Transverse colon (tissue), 4 donors: ENCODE measurements at regions not wholly inside any gene's neighbourhood (a gene's known extent, or its start where the extent isn't known, plus 50 kb on each side); places are given as distances from the start of the nearest gene placed in this dataset.

ENCODE experiments used
- DNase-seq: peaks from one replicate; pipeline ENCODE4 v3.0.0-alpha.2; 2019
- H3K27ac ChIP-seq, 4 donors: fragments of 200-600 bp; sonication (generic); 2 replicates each; pipeline ENCODE4 v1.5.1; 2016 to 2018; ENCODE audit warnings: inconsistent platforms in 4 of 4
- H3K27me3 ChIP-seq: fragments of 200-600 bp; sonication (generic); 2 replicates; pipeline ENCODE4 v1.5.1; 2017; ENCODE audit warnings: inconsistent platforms
- H3K36me3 ChIP-seq, 4 donors: fragments of 200-600 bp; sonication (generic); 2 replicates each; pipeline ENCODE4 v1.5.1; 2017 to 2019; ENCODE audit warnings: inconsistent platforms in 4 of 4
- H3K4me1 ChIP-seq, 4 donors: fragments of 200-600 bp; sonication (generic); 2 replicates each; pipeline ENCODE4 v1.5.1; 2017 to 2020; ENCODE audit warnings: inconsistent platforms in 4 of 4
- H3K4me3 ChIP-seq, 4 donors: fragments of 200-600 bp; sonication (generic); 1 replicate in 1 of 4; 2 replicates in 3 of 4; pipeline versions ENCODE4 v1.5.1 to v1.6.1; 2017 to 2019; ENCODE audit warnings: inconsistent platforms in 4 of 4
- H3K9me3 ChIP-seq, 2 donors: fragments of 200-600 bp; sonication (generic); 2 replicates each; pipeline ENCODE4 v1.5.1; 2017 to 2019; ENCODE audit warnings: inconsistent platforms in 2 of 2
- CTCF ChIP-seq, 5 experiments: fragments of 200-600 bp in 3 of 5; fragments of 450-650 bp in 2 of 5; sonication (generic) in 3 of 5; IDR thresholded peaks; 1 replicate in 2 of 5; 2 replicates in 3 of 5; pipeline ENCODE4 v1.5.1; 2016 to 2017; ENCODE audit warnings: antibody characterized with exemption in 5 of 5, inconsistent platforms in 3 of 5, mild to moderate bottlenecking in 2 of 5, moderate library complexity in 1 of 5
- EP300 ChIP-seq: sonication (generic); formaldehyde crosslinking; IDR thresholded peaks from one replicate; pipeline ENCODE4 v1.6.1; 2017; ENCODE audit warnings: antibody characterized with exemption, low read depth
- POLR2A ChIP-seq: fragments of 450-650 bp; IDR thresholded peaks from one replicate; pipeline ENCODE4 v1.6.1; 2016; ENCODE audit warnings: antibody characterized with exemption, mild to moderate bottlenecking, moderate library complexity
- POLR2AphosphoS5 ChIP-seq, 3 donors: sonication (generic); formaldehyde crosslinking; IDR thresholded peaks; one replicate each; pipeline ENCODE4 v1.6.1; 2016; ENCODE audit warnings: antibody characterized with exemption in 3 of 3
- WGBS, 2 donors: methylation state at CpG; one replicate each; pipeline ENCODE4 v1.1.5; 2018; ENCODE audit warnings: low coverage in 1 of 2; 5-methylcytosine and 5-hydroxymethylcytosine counted together
- in situ Hi-C, 4 donors: fragments of 200-750 bp; cut with MboI; loops; one replicate each; pipeline versions ENCODE4 v1.15.0 to v1.15.1; 2017; ENCODE audit warnings: low sequenced_read_pairs in 3 of 4, low pct_ligation_motif_present in 1 of 4, low pct_unique_long_range_greater_than_20kb in 1 of 4
- intact Hi-C: fragments of 100-400 bp; cut with DNase I; formaldehyde crosslinking; loops from one replicate; pipeline ENCODE4 v1.15.1; 2023; ENCODE audit warnings: low total_unique reads

- WGBS, 2 donors: 85 to 100% methylated on average over 3 to 4 of the region's 4 CpGs
- H3K27ac ChIP-seq: no peak overlapping the region
- no peaks in the 10 kb centered on the region for H3K36me3 ChIP-seq
- H3K27me3 ChIP-seq: no peaks in the 10 kb centered on the region
- intact Hi-C loops: no loop called here
- TF ChIP-seq CTCF (IDR thresholded peaks at IDR 0.05) (no peak), POLR2A (no peak), POLR2AphosphoS5 (IDR thresholded peaks at IDR 0.05) (no peak), EP300 (no peak)
- no peak overlapping the region for H3K4me3 ChIP-seq
- in situ Hi-C loops: no loop called here
- DNase-seq: no peak
- no peaks in the 10 kb centered on the region for H3K9me3 ChIP-seq
- no peaks in the 10 kb centered on the region for H3K4me1 ChIP-seq
Observed at GRCh38 chr14:65878586-65878985, 466.1 kb downstream of the FUT8 start.

GRCh38 chr14:65879248-65880009 is 466.9 kb downstream of the FUT8 start:
- H3K4me1 ChIP-seq: no peaks in the 10 kb centered on the region
- intact Hi-C loops (no loop called here), in situ Hi-C loops (no loop called here)
- TF ChIP-seq POLR2AphosphoS5 (IDR thresholded peaks at IDR 0.05) (no peak), EP300 (no peak), CTCF (IDR thresholded peaks at IDR 0.05) (no peak), POLR2A (no peak)
- no peaks in the 10 kb centered on the region for H3K9me3 ChIP-seq
- no peaks in the 10 kb centered on the region for H3K36me3 ChIP-seq
- no peak overlapping the region for H3K4me3 ChIP-seq
- no peak overlapping the region for H3K27ac ChIP-seq
- 80 to 83% methylated on average over 1 to 3 of the region's 3 CpGs for WGBS, 2 donors
- DNase-seq: no peak
- no peaks in the 10 kb centered on the region for H3K27me3 ChIP-seq

- Histone ChIP-seq H3K27me3 (no peaks in the 10 kb centered on the region), H3K4me3 (no peak overlapping the region), H3K4me1 (no peaks in the 10 kb centered on the region), H3K36me3 (no peaks in the 10 kb centered on the region), H3K27ac (no peak overlapping the region), H3K9me3 (no peaks in the 10 kb centered on the region)
- intact Hi-C loops: no loop called here
- TF ChIP-seq POLR2A: no peak
- TF ChIP-seq EP300: no peak
- no peak for TF ChIP-seq POLR2AphosphoS5 (IDR thresholded peaks at IDR 0.05)
- TF ChIP-seq CTCF (IDR thresholded peaks at IDR 0.05): no peak
- in situ Hi-C loops: no loop called here
- no peak for DNase-seq
Observed at GRCh38 chr14:65880507-65880906, 468.0 kb downstream of the FUT8 start.

GRCh38 chr14:65881642-65882041 is 469.1 kb downstream of the FUT8 start:
- intact Hi-C loops: no loop called here
- TF ChIP-seq POLR2A (no peak), POLR2AphosphoS5 (IDR thresholded peaks at IDR 0.05) (no peak), EP300 (no peak), CTCF (IDR thresholded peaks at IDR 0.05) (no peak)
- Histone ChIP-seq H3K9me3 (no peaks in the 10 kb centered on the region), H3K27ac (no peak overlapping the region), H3K4me3 (no peak overlapping the region), H3K36me3 (no peaks in the 10 kb centered on the region), H3K4me1 (no peaks in the 10 kb centered on the region), H3K27me3 (no peaks in the 10 kb centered on the region)
- in situ Hi-C loops: no loop called here
- DNase-seq: no peak
